ENCODE measurements at regions not wholly inside any gene's neighbourhood (a gene's known extent, or its start where the extent isn't known, plus 50 kb on each side); places are given as distances from the start of the nearest gene placed in this dataset.

GRCh38 chr14:21985081-21985480 is 311.5 kb upstream of the OR4E1 start:
- TF ChIP-seq CTCF (IDR thresholded peaks at IDR 0.05; ENCODE audit: insufficient read depth, low read length, severe bottlenecking), result no peak
- H3K27me3 ChIP-seq (ENCODE audit: control insufficient read depth, insufficient read depth, low read length), result no peaks in the 10 kb centered on the region
- no peak overlapping the region for H3K4me3 ChIP-seq (ENCODE audit: low read depth, low read length)
- no peaks in the 10 kb centered on the region for H3K36me3 ChIP-seq (ENCODE audit: control insufficient read depth, insufficient read depth, low read length)
- DNase-seq (ENCODE audit: low read depth) (peak; percentile 37), FAIRE-seq (no peak)

GRCh38 chr14:21978999-21979314 is 305.3 kb upstream of the OR4E1 start:
- Histone ChIP-seq H3K4me3 (ENCODE audit: low read depth, low read length) (no peak overlapping the region), H3K27me3 (ENCODE audit: control insufficient read depth, insufficient read depth, low read length) (no peaks in the 10 kb centered on the region), H3K36me3 (ENCODE audit: control insufficient read depth, insufficient read depth, low read length) (no peaks in the 10 kb centered on the region)
- TF ChIP-seq CTCF (IDR thresholded peaks at IDR 0.05; ENCODE audit: insufficient read depth, low read length, severe bottlenecking), result no peak
- FAIRE-seq, result no peak
- DNase-seq (ENCODE audit: low read depth), result no peak

- DNase-seq (ENCODE audit: low read depth), result peak; percentile 39
- Histone ChIP-seq H3K27me3 (ENCODE audit: control insufficient read depth, insufficient read depth, low read length) (no peaks in the 10 kb centered on the region), H3K4me3 (ENCODE audit: low read depth, low read length) (no peak overlapping the region), H3K36me3 (ENCODE audit: control insufficient read depth, insufficient read depth, low read length) (no peaks in the 10 kb centered on the region)
- peak; percentile 86 for TF ChIP-seq CTCF (IDR thresholded peaks at IDR 0.05; ENCODE audit: insufficient read depth, low read length, severe bottlenecking)
- peak; percentile 43 for FAIRE-seq
Observed at GRCh38 chr14:21978184-21978998, 304.8 kb upstream of the OR4E1 start.

GRCh38 chr14:21974741-21975140 is 301.1 kb upstream of the OR4E1 start:
- no peaks in the 10 kb centered on the region for H3K27me3 ChIP-seq (ENCODE audit: control insufficient read depth, insufficient read depth, low read length)
- no peak for TF ChIP-seq CTCF (IDR thresholded peaks at IDR 0.05; ENCODE audit: insufficient read depth, low read length, severe bottlenecking)
- H3K36me3 ChIP-seq (ENCODE audit: control insufficient read depth, insufficient read depth, low read length), result no peaks in the 10 kb centered on the region
- DNase-seq (ENCODE audit: low read depth) (no peak), FAIRE-seq (no peak)
- H3K4me3 ChIP-seq (ENCODE audit: low read depth, low read length), result no peak overlapping the region

- FAIRE-seq (no peak), DNase-seq (ENCODE audit: low read depth) (no peak)
- TF ChIP-seq CTCF (IDR thresholded peaks at IDR 0.05; ENCODE audit: insufficient read depth, low read length, severe bottlenecking), result no peak
- Histone ChIP-seq H3K36me3 (ENCODE audit: control insufficient read depth, insufficient read depth, low read length) (no peaks in the 10 kb centered on the region), H3K4me3 (ENCODE audit: low read depth, low read length) (no peak overlapping the region), H3K27me3 (ENCODE audit: control insufficient read depth, insufficient read depth, low read length) (no peaks in the 10 kb centered on the region)
Observed at GRCh38 chr14:21965042-21965441, 291.4 kb upstream of the OR4E1 start.

GRCh38 chr14:21964180-21964579 is 290.6 kb upstream of the OR4E1 start:
- Histone ChIP-seq H3K36me3 (ENCODE audit: control insufficient read depth, insufficient read depth, low read length) (no peaks in the 10 kb centered on the region), H3K27me3 (ENCODE audit: control insufficient read depth, insufficient read depth, low read length) (no peaks in the 10 kb centered on the region), H3K4me3 (ENCODE audit: low read depth, low read length) (no peak overlapping the region)
- no peak for DNase-seq (ENCODE audit: low read depth)
- FAIRE-seq, result no peak
- TF ChIP-seq CTCF (IDR thresholded peaks at IDR 0.05; ENCODE audit: insufficient read depth, low read length, severe bottlenecking), result no peak
